Activated naive CD4-positive, alpha-beta T cell treated with anti-CD3 and anti-CD28 coated beads, Interleukin-2, amount 50 U/mL, for 72 hours (primary cell): ENCODE measurements at regions not wholly inside any gene's neighbourhood (a gene's known extent, or its start where the extent isn't known, plus 50 kb on each side); places are given as distances from the start of the nearest gene placed in this dataset.

Experiments
- ATAC-seq, 2 donors: fragments of 150-1000 bp; cut with Tn5 transposase; 2 replicates each; pipeline ENCODE4 v1.10.0; 2021; ENCODE audit warnings: mild to moderate bottlenecking in 2 of 2, moderate library complexity in 2 of 2
- DNase-seq, 2 donors: peaks; one replicate each; pipeline ENCODE4 v3.0.0; 2021 to 2022; ENCODE audit warnings: low spot score in 2 of 2
- H3K27ac Mint-ChIP-seq, 2 donors: one replicate each; pipeline ENCODE4 v1.8.0; 2022; ENCODE audit warnings: mild to moderate bottlenecking in 2 of 2, mixed read lengths in 2 of 2
- H3K36me3 Mint-ChIP-seq, 2 donors: one replicate each; pipeline ENCODE4 v1.8.0; 2022; ENCODE audit warnings: mixed read lengths in 2 of 2
- H3K9me3 Mint-ChIP-seq, 2 donors: one replicate each; pipeline ENCODE4 v1.8.0; 2022; ENCODE audit warnings: mixed read lengths in 2 of 2

DNA sequence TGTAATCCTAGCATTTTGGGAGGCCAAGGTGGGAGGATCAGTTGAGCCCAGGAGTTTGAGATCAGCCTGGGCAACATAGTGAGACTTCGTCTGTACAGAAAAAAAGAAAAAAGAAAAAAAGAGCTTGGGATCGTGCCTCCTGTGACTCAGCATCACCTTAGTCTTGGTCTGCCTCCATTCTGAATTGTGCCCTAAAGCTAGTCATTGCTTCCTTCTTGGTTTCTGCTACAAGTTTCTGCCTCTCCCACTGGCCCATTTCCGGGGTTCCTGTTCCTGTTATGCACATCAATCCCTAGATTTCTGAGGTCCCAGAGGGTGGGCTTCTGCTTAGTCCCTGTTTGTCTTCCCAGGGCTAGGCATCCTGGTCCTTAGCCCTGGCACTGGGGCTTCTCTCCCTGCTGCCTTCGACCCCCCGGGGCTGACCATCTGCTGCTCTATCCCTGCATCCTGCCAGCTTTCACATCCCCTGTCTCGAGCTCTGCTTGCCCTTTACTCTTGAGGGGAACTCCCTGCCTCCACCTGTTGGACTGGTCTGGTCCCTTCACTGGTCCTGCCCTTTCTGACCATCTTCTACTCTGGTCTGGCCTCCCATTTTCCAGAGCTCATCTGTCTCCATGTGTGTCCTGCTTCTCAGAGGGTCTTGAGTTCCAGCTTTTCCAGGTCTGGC, 77.5 kb upstream of the ESR1 start:
- Mint-ChIP-seq H3K9me3 (peaks cover 5 to 9% of the 10 kb centered on the region in 2 donors), H3K36me3 (peaks cover 5 to 8% of the 10 kb centered on the region in 2 donors), H3K27ac (no peak overlapping the region)
- DNase-seq = no peak
- ATAC-seq = no peak

DNA sequence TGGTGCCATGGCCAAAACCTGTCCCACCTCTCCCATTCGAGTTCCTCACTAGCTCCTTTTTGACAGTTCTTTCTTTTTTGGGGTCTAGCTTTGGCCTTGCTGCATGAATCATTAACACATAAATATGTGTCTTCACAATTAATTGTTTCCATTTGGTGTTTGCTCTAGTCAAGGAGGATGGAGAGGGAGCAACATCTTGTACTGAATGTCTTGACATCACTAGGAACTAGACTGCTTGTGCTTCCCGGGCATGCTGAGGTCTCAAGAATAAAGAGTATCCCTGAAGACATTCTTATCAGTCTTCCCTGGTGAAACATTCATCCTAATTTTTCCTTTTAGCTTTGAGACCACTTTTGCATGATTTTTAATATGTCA, 77.0 kb upstream of the ESR1 start:
- peaks cover 5 to 9% of the 10 kb centered on the region in 2 donors for H3K9me3 Mint-ChIP-seq
- ATAC-seq (no peak), DNase-seq (no peak)
- H3K36me3 Mint-ChIP-seq = peaks cover 5 to 8% of the 10 kb centered on the region in 2 donors
- no peak overlapping the region for H3K27ac Mint-ChIP-seq

DNA sequence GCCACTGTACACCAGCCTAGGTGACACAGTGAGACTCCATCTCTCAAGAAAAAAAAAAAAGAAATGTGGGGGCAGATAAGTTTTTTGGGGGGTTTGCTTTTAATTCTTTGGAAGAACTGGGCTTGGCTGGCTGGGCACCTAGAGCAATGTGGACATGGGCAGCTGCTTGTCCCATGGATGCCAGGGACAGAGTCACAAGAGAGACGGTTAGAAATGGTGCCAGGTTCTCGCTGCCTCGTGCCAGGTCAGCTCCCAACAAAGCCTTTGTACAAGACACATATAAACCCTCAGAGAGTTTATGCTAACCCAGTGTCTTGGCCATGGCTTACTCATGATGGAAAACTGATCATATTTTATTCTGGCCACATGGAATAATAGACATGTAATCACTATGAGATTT, 76.2 kb upstream of the ESR1 start:
- H3K36me3 Mint-ChIP-seq = peaks cover 5 to 8% of the 10 kb centered on the region in 2 donors
- H3K9me3 Mint-ChIP-seq = peaks cover 5 to 9% of the 10 kb centered on the region in 2 donors
- no peak for ATAC-seq

DNA sequence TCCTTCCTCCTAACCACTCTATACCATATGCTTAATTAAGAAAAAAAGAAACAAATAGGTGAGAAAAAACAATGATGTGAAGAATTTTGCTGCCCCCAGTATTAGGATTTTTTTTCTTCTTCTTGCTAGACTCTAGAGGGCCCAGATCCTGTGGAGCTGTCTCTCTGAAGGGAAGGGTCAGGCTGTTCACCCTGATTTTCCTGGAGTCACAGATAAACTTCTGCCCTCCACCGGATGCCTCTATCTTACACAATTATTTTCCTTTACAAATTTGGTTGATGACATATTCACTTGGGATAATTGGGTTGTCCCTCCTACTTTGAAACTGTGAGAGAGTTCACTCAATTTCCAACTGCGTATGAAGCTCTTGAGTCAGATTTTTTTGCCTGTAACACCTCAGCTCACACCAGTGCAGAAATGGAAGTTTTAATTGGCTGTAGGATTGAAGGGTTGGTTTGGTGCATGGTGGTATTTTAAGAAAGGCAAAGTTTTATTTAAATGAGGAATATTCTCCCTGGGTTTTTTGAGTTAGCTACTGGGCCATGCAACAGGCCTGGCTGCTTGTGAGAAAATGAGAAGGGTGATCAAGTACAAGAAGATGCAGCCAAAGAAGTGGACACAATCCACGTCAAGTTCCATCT, 73.7 kb upstream of the ESR1 start:
- Mint-ChIP-seq H3K9me3 (peaks cover 5 to 6% of the 10 kb centered on the region in 2 donors), H3K36me3 (peaks cover under 1 to 5% of the 10 kb centered on the region in 2 donors), H3K27ac (no peak overlapping the region)
- ATAC-seq (no peak), DNase-seq (no peak)

More for the DNA sequence above, 76.2 kb upstream of the ESR1 start:
- no peak for DNase-seq
- no peak overlapping the region for H3K27ac Mint-ChIP-seq

DNA sequence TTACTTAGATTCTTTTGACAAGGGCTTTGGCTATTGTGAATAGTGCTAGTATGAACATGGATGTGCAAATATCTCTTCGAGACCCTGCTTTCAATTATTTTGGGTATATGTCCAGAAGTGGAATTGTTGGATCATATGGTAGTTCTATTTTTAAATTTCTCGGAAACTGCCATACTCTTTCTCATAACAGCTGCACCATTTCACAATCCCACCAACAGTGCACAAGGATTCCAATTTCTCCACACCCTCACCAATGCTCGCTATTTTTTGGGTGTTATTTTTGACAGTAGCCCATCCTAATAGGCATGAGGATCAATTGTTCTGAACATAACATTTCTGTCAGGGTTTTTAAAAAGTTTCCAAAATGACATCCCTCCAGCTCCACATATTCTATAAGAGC, 69.2 kb upstream of the ESR1 start:
- ATAC-seq = no peak
- H3K27ac Mint-ChIP-seq = no peak overlapping the region
- no peaks in the 10 kb centered on the region for H3K36me3 Mint-ChIP-seq
- H3K9me3 Mint-ChIP-seq = no peaks in the 10 kb centered on the region
- DNase-seq = no peak

DNA sequence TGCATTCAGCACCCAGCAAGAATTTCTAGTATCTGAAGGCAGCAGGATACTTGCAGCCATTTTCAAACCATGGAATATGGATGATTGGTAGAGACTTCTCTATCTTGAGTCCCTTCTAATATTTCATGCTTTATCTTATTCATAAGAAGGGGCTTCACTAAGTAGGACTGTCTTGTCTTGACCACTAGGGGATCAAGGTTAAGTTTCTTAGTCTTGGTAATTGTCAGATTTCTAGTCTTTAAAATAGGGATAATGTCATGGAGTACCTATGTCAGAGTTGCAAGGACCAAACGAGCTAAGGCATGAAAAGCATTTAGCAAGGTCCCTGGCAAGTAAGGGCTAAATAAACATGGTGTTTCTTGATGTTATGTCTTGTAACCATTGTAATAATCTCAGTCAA, 68.5 kb upstream of the ESR1 start:
- H3K9me3 Mint-ChIP-seq = no peaks in the 10 kb centered on the region
- no peaks in the 10 kb centered on the region for H3K36me3 Mint-ChIP-seq
- DNase-seq (no peak), ATAC-seq (no peak)
- no peak overlapping the region for H3K27ac Mint-ChIP-seq

DNA sequence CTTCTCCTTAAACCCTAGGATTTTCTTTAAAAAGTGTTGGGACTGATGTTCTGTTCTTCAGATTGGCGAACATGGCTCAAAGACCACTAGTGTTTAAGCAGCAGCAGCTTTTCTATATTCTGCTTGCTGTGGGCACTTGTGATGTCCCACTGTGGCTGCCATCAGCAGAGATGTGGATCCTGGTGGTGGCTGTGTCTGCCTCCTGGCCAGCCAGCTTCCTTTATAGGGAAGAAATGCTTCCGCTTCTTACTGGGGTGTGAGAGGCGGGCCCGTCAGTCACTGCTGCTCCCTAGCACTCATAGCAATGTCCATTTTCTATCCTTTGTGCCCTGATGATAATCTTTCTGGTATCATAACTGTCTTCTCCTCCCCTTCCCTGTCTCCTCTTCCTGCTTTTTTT, 66.7 kb upstream of the ESR1 start:
- DNase-seq (no peak), ATAC-seq (no peak)
- H3K27ac Mint-ChIP-seq = no peak overlapping the region
- H3K9me3 Mint-ChIP-seq = peaks cover 3% of the 10 kb centered on the region in 2 donors
- H3K36me3 Mint-ChIP-seq = peaks cover 1 to 3% of the 10 kb centered on the region in 2 donors

DNA sequence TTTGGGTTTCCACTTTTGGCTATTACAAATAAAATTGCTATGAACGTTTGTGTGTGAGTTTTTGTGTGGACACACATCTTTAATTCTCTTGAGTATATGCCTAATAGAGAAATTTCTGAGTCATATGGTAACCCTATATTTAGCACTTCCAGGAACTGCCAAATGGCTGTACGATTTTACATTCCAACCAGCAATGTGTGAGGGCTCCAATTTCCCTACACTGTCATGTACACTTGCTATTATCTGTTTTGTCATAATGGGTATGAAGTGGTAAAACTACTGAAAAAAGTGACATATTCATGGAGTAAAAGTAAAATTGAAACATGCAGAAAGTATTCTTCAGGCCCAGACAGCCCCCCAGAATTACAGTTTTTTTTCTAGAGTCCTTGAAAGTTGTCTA, 59.6 kb upstream of the ESR1 start:
- DNase-seq (no peak), ATAC-seq (peak in 1 of 2 donors; percentile 75)
- no peak overlapping the region for H3K27ac Mint-ChIP-seq
- H3K36me3 Mint-ChIP-seq = peaks cover 5 to 8% of the 10 kb centered on the region in 2 donors
- peaks cover 4 to 6% of the 10 kb centered on the region in 2 donors for H3K9me3 Mint-ChIP-seq

DNA sequence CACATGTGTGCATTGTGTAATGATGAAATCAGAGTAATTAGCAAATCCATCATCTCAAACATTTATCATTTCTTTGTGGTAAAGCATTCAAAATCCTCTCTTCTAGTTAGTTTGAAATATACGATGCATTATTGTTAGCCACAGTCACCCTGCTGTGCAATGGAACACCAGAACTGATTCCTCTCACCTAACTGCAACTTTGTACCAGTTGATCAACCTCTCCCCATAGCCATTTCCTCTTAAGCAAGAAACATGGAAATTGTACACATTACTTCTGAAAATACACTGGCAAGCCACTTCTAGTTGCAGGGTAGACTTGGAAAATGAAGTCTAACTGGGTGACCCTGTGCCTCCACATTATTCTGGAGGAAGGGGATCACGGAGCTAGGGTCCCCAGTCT, 58.1 kb upstream of the ESR1 start:
- no peak for DNase-seq
- peaks cover 4 to 6% of the 10 kb centered on the region in 2 donors for H3K9me3 Mint-ChIP-seq
- no peak overlapping the region for H3K27ac Mint-ChIP-seq
- peaks cover 5 to 8% of the 10 kb centered on the region in 2 donors for H3K36me3 Mint-ChIP-seq
- ATAC-seq = no peak

DNA sequence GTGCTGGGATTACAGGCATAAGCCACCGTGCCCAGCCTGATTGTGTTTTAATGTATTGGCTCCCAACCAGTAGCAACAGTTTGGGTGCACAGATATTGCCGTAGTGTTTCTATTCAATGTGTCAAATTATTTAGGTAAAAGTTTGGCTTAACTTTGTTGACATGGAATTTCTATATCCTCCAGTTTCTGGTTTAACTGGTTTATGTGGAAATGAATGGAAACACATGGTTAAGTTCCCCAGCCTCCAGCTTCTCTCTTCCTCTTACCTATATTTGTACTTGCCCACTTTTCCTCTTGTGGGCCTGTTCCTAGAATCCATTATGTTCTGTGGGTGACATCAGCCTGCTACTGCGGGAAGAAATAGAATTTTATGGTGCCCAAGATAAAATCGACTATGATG, 53.9 kb upstream of the ESR1 start:
- no peak overlapping the region for H3K27ac Mint-ChIP-seq
- peaks cover 0 to 17% of the 10 kb centered on the region in 2 donors for H3K36me3 Mint-ChIP-seq
- H3K9me3 Mint-ChIP-seq = peaks cover 0 to 10% of the 10 kb centered on the region in 2 donors
- DNase-seq (no peak), ATAC-seq (no peak)

DNA sequence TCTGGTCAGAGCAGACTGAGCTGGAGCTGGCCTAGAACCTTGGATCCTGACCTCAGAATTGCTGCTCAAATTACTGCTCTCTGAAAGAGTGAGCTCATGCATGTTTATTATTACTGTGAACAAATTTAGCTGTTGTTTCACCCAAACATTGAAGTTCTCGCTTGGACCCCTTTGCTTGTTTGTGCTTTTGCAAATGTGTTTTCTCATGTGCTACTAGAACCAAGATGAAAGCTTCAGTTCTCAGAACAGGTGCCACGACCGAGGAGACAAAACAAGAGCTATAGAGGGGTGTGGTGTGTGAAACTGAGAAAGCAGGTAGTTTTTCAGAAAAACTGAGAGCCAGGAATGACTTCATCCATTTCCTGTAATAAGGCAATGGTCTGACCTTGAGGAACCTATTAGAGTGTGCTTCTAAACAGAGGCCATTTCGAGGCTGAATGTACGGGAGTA, 50.0 kb upstream of the ESR1 start:
- DNase-seq = peak in 1 of 2 donors; percentile 51
- Mint-ChIP-seq H3K9me3 (peaks cover 0 to 10% of the 10 kb centered on the region in 2 donors), H3K27ac (peak overlapping the region; percentile 69 to 98), H3K36me3 (peaks cover 0 to 17% of the 10 kb centered on the region in 2 donors)
- peak; percentile 87 to 92 for ATAC-seq
